ENCODE measurements at regions not wholly inside any gene's neighbourhood (a gene's known extent, or its start where the extent isn't known, plus 50 kb on each side); places are given as distances from the start of the nearest gene placed in this dataset.
"Not testable (repeated sequence)": the region's sequence is repeated elsewhere in the genome, so short reads cannot be mapped to it uniquely, and the experiment has no call there.

DNA sequence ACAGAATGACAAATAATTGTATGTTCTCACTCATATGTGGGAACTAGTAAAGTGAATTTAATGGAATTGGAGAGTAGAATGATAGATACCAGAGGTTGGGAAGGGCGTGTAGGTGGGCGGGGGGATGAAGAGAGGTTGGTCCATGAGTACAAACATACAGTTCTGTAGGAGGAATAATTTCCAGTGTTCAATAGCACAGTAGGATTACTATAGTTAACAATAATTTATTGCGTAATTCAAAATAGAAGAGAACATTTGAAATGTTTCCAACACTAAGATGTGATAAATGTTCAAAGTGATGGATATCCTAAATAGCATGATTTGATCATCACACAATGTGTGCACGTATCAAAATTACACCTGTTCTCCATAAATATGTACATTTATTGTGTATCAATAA is 106.2 kb upstream of the IL1RAPL2 start:
- H3K4me3 ChIP-seq (ENCODE audit: low read length), result no peak overlapping the region
- TF ChIP-seq, protein P1, sequence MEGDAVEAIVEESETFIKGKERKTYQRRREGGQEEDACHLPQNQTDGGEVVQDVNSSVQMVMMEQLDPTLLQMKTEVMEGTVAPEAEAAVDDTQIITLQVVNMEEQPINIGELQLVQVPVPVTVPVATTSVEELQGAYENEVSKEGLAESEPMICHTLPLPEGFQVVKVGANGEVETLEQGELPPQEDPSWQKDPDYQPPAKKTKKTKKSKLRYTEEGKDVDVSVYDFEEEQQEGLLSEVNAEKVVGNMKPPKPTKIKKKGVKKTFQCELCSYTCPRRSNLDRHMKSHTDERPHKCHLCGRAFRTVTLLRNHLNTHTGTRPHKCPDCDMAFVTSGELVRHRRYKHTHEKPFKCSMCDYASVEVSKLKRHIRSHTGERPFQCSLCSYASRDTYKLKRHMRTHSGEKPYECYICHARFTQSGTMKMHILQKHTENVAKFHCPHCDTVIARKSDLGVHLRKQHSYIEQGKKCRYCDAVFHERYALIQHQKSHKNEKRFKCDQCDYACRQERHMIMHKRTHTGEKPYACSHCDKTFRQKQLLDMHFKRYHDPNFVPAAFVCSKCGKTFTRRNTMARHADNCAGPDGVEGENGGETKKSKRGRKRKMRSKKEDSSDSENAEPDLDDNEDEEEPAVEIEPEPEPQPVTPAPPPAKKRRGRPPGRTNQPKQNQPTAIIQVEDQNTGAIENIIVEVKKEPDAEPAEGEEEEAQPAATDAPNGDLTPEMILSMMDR (conservative IDR thresholded peaks at IDR 0.05; ENCODE audit: low read length), result no peak
- no peak for DNase-seq (ENCODE audit: low read depth)

DNA sequence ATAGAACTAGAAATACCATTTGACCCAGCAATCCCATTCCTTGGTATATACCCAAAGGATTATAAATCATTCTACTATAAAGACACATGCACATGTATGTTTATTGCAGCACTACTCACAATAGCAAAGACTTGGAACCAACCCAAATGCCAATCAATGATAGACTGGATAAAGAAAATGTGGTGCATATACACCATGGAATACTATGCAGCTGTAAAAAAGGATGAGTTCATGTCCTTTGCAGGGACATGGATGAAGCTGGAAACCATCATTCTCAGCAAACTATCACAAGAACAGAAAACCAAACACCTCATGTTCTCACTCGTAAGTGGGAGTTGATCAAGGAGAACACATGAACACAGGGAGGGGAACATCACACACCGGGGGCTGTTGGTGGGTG is 108.9 kb upstream of the IL1RAPL2 start:
- not testable (repeated sequence) for H3K4me3 ChIP-seq (ENCODE audit: low read length); DNase-seq (ENCODE audit: low read depth)

DNA sequence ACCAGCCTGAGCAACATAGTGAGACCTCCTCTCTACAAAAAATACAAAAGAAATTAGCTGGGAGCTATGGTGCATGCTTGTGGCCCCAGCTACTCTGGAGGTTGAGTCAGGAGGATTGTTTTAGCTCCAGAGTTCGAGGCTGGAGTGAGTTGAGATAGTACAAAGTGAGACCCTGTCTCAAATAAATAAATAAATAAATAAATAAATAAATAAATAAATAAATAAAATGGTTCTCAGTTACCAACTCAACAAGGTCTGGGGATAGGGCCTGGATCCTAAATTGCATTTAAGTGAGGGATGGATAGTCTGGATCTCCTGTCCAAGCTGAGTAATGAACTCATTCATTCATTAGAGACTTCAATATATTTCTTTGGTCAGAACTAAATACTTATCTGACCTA is 115.7 kb upstream of the IL1RAPL2 start:
- TF ChIP-seq, protein P1 (conservative IDR thresholded peaks at IDR 0.05; ENCODE audit: low read length), result no peak
- no peak overlapping the region for H3K4me3 ChIP-seq (ENCODE audit: low read length)
- DNase-seq (ENCODE audit: low read depth), result no peak

DNA sequence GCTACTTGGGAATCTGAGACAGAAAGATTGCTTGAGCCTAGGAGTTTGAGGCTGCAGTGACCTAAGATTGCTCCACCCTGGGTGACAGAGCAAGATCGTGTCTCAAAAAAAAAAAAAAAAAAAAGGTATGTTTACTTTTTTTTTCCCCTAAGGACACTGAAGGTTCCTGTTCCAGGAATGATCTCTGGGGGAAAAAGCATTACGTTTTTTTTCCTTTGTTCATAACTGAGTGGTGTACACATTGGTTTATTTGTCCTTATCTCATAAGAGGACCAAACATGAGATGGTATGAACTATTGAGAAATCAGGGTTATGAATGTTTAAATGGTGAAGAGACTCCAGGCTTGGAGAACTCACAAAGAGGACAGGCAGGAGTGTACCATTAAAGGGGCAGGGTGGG is 120.4 kb upstream of the IL1RAPL2 start:
- TF ChIP-seq, protein P1 (conservative IDR thresholded peaks at IDR 0.05; ENCODE audit: low read length), result no peak

DNA sequence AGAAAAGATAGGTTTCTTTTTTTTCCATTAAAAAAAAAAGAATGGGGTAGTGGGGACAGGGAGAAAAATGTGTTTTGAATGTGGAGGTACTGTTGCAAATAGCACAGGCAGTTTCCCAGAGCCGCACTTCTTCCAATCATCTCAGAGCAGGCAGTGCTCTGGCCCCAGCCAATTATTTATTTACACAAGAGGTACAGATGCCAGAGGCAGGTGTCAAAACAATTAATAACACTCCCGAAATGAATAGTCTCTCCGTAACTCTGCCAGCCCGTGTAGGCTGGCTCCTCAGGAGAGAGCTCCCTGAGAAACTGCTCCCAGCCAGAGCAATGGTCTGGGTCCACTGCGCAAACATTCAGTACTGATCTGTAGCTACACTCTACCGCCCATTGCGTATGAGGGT is 130.8 kb upstream of the IL1RAPL2 start:
- H3K4me3 ChIP-seq (ENCODE audit: low read length), result no peak overlapping the region
- TF ChIP-seq, protein P1 (conservative IDR thresholded peaks at IDR 0.05; ENCODE audit: low read length), result no peak
- DNase-seq (ENCODE audit: low read depth), result no peak

More for the DNA sequence above, 120.4 kb upstream of the IL1RAPL2 start:
- no peak for DNase-seq (ENCODE audit: low read depth)
- H3K4me3 ChIP-seq (ENCODE audit: low read length), result no peak overlapping the region

DNA sequence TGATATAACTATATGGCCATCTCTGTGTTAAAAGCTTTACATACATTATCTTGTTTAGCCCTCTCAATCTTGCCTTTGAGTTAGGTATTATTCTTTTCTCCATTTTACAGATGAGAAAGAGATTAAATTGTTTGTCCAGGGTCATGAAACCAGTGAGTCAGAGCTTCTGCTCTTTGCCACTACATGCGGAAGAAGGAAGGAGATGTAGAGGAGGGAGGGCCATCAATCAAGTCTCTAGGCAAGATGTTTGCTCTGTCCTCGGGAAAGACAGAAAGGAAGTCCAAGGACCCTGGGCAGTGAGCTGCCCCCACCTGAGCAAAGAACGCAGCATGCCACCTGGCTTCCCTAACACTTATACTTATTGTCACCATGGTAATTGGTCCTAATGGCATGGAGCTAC is 133.7 kb upstream of the IL1RAPL2 start:
- TF ChIP-seq, protein P1 (conservative IDR thresholded peaks at IDR 0.05; ENCODE audit: low read length), result no peak
- no peak overlapping the region for H3K4me3 ChIP-seq (ENCODE audit: low read length)
- no peak for DNase-seq (ENCODE audit: low read depth)

DNA sequence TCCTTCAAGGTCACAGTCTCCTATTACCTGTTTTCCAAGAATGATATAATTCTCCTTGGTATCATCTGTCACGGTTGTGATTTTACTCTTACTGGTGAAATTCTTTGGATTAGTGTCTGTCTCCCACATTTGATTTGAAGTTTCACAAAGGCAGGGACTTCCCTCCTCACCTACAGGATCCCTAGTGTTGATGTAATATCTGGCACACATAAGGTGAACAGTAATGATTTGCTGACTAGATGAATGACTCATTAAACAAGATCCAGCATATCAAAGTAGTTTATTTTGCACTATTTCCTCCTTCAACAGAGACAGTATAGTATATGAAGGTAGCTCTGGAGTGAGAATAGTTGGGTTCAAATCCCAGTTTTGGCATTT is 135.3 kb upstream of the IL1RAPL2 start:
- TF ChIP-seq, protein P1 (conservative IDR thresholded peaks at IDR 0.05; ENCODE audit: low read length), result no peak
- DNase-seq (ENCODE audit: low read depth), result no peak
- no peak overlapping the region for H3K4me3 ChIP-seq (ENCODE audit: low read length)

Measured in AG10803 (cell line).